Gastrocnemius medialis (tissue), 4 donors: ENCODE measurements at regions not wholly inside any gene's neighbourhood (a gene's known extent, or its start where the extent isn't known, plus 50 kb on each side); places are given as distances from the start of the nearest gene placed in this dataset.

ENCODE experiments used
- CTCF ChIP-seq, 5 experiments: fragments of 450-650 bp in 3 of 5; fragments of 200-600 bp in 2 of 5; sonication (generic) in 2 of 5; IDR thresholded peaks in 4 of 5; conservative IDR thresholded peaks in 1 of 5; 1 replicate in 4 of 5; 2 replicates in 1 of 5; pipeline ENCODE4 v1.5.1; 2016 to 2019; ENCODE audit warnings: antibody characterized with exemption in 5 of 5, mild to moderate bottlenecking in 3 of 5, moderate library complexity in 3 of 5
- POLR2A ChIP-seq, 2 donors: fragments of 450-650 bp; IDR thresholded peaks; one replicate each; pipeline ENCODE4 v1.6.1; 2017; ENCODE audit warnings: antibody characterized with exemption in 2 of 2, mild to moderate bottlenecking in 2 of 2, moderate library complexity in 2 of 2

DNA sequence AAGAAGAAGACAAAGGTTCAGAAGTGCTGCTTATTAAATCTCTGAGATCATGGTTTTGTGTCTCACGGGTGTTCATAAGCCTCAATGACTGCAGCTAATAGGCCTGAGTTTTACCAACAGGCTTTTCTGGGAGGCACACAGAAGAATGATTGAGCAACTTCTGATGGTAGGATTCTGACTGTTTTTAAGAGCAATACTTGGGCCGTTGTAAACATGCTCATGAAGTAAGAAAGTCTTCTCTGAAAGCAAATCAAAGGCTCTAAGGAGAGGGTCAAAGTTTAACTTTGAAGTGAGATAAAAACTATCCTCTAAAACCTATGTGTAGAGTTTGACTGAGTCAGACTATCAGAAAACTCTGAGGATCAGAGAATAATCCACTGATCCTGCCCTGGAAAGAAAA is 390.9 kb upstream of the DAB2 start:
- TF ChIP-seq CTCF (IDR thresholded peaks at IDR 0.05 in 4 of 5, conservative IDR thresholded peaks at IDR 0.05 in 1 of 5) (no peak), POLR2A (IDR thresholded peaks at IDR 0.05) (no peak)
